Astrocyte of the cerebellum (primary cell): ENCODE measurements at regions not wholly inside any gene's neighbourhood (a gene's known extent, or its start where the extent isn't known, plus 50 kb on each side); places are given as distances from the start of the nearest gene placed in this dataset.

Source experiments
- DNase-seq: peaks from one replicate; pipeline ENCODE4 v3.0.0-alpha.2; 2011; ENCODE audit warnings: low read depth
- H3K4me3 ChIP-seq: 2 replicates; pipeline ENCODE4 v1.5.1; 2011; ENCODE audit warnings: mild to moderate bottlenecking, low read depth, low read length, moderate library complexity
- in situ Hi-C: cut with HindIII; loops from 2 replicates; pipeline ENCODE4 v1.10.0; 2017; ENCODE audit warnings: low sequenced_read_pairs
- TF ChIP-seq, protein P1 (sequence below): IDR thresholded peaks from 2 replicates; pipeline ENCODE4 v1.5.1; 2012; ENCODE audit warnings: low read length, low read depth, moderate library complexity, mild to moderate bottlenecking; ENCODE audit errors: missing control alignments

DNA sequence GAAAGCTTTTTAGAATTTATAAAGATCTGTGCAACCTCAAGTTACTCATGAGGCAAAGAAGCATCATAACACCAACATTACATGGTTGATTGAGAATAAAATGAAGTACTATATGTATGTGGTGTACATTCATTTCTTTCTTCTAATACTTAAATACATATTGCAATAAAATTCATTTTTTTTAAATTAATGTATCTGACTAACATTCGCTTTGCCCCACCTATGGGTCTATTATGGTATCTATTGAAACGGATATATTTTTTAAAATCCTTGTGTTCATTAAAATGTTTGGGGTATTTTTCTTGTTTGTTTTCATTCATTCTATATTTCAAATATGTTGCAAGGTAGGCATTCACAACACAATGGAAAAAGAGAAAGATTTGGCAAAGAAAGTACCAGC is 237.5 kb downstream of the DSEL start:
- H3K4me3 ChIP-seq: no peak overlapping the region
- in situ Hi-C loops: no loop called here
- no peak for DNase-seq
- TF ChIP-seq, protein P1, sequence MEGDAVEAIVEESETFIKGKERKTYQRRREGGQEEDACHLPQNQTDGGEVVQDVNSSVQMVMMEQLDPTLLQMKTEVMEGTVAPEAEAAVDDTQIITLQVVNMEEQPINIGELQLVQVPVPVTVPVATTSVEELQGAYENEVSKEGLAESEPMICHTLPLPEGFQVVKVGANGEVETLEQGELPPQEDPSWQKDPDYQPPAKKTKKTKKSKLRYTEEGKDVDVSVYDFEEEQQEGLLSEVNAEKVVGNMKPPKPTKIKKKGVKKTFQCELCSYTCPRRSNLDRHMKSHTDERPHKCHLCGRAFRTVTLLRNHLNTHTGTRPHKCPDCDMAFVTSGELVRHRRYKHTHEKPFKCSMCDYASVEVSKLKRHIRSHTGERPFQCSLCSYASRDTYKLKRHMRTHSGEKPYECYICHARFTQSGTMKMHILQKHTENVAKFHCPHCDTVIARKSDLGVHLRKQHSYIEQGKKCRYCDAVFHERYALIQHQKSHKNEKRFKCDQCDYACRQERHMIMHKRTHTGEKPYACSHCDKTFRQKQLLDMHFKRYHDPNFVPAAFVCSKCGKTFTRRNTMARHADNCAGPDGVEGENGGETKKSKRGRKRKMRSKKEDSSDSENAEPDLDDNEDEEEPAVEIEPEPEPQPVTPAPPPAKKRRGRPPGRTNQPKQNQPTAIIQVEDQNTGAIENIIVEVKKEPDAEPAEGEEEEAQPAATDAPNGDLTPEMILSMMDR: no peak

DNA sequence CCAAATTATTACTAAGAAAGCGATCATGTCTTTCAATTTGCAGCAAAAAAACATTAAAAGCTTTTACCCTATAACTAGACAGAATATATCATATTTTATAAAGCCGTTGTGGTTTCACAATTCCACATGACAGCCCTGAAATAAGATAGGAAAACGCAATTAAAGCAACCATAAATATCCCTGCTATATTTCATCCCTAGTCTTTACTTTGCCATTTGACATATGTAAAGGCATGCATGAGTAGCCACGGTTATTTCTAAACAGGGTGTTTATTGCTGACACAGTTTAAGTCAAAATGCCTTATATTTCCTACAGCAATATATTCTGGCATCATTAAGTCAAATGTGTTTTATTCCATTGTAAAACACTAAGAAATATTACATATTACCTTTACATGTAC is 239.9 kb downstream of the DSEL start:
- in situ Hi-C loops: no loop called here
- no peak overlapping the region for H3K4me3 ChIP-seq
- TF ChIP-seq, protein P1: no peak
- DNase-seq: no peak

DNA sequence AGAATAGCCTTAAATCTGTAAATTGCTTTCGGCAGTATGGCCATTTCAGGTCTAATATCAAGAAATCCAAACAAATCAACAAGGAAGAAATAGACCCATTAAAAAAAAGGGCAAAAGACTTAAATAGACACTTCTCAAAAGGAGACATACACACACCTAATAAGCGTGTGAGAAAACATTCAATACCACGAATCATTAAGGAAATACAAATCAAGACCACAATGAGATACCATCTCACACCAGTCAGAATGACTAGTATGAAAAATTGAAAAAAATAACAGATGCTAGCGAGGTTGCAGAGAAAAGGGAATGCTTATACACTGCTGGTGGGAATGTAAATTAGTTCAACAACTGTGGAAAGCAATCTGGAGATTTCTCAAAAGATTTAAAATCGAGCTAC is 243.2 kb downstream of the DSEL start:
- TF ChIP-seq, protein P1: no peak
- in situ Hi-C loops: no loop called here
- no peak overlapping the region for H3K4me3 ChIP-seq
- no peak for DNase-seq

DNA sequence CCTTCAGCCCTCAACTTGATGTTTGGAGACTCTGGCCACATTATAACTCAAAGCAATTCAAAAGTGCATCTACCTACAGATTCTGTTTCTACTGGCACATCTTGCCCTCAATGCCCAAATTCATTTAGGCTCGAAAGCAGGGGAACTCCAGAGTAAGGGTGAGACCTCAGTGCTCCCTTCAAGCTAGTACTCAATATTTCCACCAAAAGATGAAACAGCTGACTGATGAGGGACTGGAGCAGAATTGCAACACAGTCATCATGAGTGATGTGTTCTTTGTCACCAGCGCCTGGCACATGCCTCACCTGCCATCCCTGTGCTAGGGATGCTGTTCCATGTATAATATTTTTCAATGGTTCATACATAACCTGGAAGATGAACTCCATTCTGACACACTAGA is 247.3 kb downstream of the DSEL start:
- TF ChIP-seq, protein P1: no peak
- in situ Hi-C loops: no loop called here

DNA sequence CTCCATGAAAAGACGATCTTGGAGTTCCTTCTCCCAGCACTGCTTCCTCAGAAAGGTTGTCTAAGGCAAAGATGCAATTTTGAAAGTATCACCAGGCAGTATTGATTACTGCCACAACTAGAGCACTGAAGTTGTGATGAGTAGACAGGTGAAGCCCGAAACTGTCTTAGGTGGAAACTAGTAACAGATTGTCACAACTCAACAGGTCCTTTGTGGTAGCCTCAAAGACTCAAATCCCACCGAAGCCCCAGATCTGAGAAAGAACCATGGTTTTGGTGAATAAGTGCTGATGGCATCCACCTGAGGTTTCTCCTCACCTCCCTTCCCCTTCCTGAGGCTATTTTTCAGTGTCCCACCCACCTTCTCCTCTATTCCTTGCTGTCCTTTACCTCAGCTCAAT is 248.0 kb downstream of the DSEL start:
- DNase-seq: no peak
- no peak overlapping the region for H3K4me3 ChIP-seq
- in situ Hi-C loops: no loop called here
- TF ChIP-seq, protein P1: no peak

More for the DNA sequence above, 247.3 kb downstream of the DSEL start:
- no peak for DNase-seq
- no peak overlapping the region for H3K4me3 ChIP-seq

DNA sequence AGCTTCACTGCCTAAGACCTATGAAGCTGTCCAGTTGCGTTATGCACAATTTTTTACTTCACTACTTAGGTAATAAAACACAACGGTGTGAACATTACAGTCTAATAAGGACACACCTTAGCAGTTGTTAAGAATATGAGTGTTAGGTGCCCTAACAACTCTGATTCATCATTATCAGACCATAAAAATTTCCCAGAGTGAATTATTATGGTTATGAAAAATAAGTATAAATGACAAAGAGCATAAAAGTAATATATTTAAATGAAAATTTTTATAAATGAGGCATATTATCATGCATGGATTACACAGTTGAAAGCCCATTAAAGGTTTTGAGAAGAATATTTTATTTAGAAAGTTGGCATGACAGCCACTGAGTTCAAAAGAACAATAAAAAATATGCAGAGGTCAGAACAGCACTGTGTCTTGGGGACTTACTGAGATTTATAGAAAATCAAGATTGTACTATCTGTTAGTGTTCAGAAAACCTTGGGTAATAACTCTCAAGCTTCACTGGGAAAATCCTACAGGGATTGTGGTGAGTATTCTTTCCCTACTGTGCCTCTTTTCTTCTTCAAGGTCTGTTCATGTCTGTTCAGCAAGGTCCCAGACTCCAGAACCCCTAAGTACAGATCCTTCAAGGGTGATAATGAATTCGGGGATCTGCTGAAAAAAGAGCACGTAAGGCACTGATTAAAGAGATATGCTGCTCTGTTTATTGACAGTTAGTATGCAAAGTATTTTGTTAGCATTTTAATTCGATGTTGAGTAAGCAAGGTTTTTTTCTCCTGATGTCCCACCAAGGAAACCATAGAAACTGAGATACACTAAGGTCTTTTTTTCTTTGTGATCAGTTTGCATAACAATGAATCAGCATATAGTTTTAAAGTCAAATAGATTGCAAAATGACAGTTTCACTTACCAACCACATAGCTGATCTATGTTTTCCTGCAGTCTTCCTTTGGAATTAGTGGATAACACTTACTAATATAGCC is 250.0 kb downstream of the DSEL start:
- no peak for DNase-seq
- in situ Hi-C loops: no loop called here
- no peak overlapping the region for H3K4me3 ChIP-seq
- TF ChIP-seq, protein P1: no peak
